ENCODE measurements at regions not wholly inside any gene's neighbourhood (a gene's known extent, or its start where the extent isn't known, plus 50 kb on each side); places are given as distances from the start of the nearest gene placed in this dataset.
"Not testable (repeated sequence)": the region's sequence is repeated elsewhere in the genome, so short reads cannot be mapped to it uniquely, and the experiment has no call there.

DNA sequence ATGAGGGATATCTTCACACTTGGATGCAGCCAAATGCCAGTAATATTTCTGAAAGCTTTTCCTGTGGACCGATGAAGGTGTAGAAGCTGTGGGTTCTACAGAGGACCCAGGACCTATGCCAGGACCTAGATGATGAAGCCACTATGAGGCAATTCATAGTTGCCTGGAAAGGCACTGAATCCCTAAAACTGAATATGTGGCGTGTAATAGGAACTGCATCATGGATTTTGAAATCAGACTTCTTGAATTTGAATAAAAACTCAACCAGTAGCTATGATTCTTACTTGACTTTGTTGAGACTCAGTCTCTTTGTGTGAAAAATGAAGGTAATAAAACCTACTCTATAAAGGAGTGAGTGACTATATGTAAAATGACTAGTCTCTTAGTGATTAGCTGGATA, 89.9 kb upstream of the SGK1 start:
- TF ChIP-seq, protein P1, sequence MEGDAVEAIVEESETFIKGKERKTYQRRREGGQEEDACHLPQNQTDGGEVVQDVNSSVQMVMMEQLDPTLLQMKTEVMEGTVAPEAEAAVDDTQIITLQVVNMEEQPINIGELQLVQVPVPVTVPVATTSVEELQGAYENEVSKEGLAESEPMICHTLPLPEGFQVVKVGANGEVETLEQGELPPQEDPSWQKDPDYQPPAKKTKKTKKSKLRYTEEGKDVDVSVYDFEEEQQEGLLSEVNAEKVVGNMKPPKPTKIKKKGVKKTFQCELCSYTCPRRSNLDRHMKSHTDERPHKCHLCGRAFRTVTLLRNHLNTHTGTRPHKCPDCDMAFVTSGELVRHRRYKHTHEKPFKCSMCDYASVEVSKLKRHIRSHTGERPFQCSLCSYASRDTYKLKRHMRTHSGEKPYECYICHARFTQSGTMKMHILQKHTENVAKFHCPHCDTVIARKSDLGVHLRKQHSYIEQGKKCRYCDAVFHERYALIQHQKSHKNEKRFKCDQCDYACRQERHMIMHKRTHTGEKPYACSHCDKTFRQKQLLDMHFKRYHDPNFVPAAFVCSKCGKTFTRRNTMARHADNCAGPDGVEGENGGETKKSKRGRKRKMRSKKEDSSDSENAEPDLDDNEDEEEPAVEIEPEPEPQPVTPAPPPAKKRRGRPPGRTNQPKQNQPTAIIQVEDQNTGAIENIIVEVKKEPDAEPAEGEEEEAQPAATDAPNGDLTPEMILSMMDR (IDR thresholded peaks at IDR 0.05): no peak
- DNase-seq (ENCODE audit: low spot score) (no peak), ATAC-seq (ENCODE audit: low FRiP score) (no peak)

DNA sequence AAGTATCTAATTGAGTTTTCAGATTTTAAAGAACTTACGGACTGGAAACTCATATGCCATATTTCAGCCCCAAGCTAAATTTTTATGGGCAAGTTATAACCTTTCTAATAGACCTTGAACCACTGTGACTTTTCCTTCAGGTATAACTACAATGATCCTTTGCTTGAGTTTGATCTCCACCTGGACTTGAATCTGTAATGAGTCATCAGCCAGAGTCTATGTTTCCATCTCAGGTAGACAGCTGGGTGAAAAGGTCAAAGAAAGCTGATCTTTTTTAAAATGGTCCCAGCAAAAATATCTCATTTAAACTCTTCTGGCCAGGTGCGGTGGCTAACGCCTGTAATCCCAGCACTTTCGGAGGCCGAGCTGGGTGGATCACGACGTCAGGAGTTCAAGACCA, 88.4 kb upstream of the SGK1 start:
- DNase-seq (ENCODE audit: low spot score): no peak
- ATAC-seq (ENCODE audit: low FRiP score): no peak
- TF ChIP-seq, protein P1 (IDR thresholded peaks at IDR 0.05): no peak

DNA sequence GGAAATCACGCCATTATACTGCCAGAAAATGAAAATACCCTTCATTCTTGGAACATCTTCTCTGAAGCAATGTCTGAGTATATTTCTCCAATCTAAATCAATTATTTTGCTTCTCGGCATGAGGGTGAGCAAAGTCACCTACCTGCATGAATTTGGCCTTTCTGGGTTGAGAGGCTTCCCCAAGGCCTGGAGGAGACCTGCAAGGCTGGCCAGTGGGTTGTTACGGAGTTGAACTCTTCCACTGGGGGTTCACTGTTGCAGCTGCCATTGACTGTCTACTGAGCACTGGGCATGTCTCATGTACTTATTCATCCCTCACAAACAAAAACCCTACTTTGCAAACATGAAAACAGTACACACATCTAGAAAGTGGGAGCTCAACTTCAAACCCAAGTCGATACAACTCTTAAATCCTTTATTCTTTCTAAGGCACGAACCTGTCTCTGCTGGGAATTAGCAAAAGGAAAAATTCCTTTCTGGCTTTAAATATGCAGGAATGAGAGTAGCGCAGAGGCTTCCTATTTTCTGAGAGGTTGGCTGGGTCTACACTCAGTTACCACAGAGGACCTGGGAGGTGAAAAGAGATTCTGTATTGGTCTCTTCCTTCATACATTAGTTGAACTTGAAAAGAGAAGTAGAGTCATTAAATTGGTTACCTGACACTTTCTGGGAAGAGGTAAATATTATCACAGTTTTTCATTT, 87.6 kb upstream of the SGK1 start:
- no peak for ATAC-seq (ENCODE audit: low FRiP score)
- TF ChIP-seq, protein P1 (IDR thresholded peaks at IDR 0.05): no peak
- no peak for DNase-seq (ENCODE audit: low spot score)

DNA sequence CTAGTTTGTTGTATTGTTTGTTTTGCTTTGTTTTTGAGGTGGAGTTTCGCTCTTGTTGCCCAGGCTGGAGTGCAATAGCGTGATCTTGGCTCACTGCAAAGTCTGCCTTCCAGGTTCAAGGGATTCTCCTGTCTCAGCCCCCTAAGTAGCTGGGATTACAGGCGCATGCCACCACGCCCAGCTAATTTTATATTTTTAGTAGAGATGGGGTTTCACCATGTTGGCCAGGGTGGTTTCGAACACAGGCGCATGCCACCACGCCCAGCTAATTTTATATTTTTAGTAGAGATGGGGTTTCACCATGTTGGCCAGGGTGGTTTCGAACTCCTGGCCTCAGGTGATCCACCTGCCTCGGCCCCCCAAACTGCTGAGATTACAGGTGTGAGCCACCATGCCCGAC, 85.4 kb upstream of the SGK1 start:
- ATAC-seq (ENCODE audit: low FRiP score); DNase-seq (ENCODE audit: low spot score): not testable (repeated sequence)

DNA sequence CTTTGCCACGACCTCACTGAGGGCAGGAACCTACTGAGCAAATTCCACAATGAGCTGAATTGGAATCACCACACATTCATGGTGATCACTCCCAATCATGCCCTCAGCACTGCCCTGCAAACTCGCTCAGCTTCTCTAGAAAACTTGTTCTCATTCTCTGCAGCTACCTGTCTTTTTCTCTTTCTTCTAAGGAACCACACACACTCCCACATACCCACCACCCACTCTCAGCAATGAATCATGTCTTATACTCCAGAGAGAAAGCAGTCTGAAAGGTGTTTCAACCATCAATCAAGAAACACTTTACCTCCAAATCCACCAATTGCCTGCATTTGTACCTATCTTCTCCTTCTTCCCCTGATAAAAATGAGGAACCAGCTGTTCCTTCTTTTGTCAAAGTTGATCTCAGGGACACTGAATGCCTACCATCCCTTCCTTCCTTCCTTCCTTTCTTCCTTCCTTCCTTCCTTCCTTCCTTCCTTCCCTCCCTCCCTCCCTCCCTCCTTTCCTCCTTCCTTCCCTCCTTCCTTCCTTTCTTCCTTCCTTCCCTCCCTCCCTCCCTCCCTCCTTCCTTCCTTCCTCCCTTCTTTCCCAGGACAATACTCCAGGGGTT, 84.6 kb upstream of the SGK1 start:
- ATAC-seq (ENCODE audit: low FRiP score) (no peak), DNase-seq (ENCODE audit: low spot score) (no peak)
- TF ChIP-seq, protein P1 (IDR thresholded peaks at IDR 0.05): no peak

DNA sequence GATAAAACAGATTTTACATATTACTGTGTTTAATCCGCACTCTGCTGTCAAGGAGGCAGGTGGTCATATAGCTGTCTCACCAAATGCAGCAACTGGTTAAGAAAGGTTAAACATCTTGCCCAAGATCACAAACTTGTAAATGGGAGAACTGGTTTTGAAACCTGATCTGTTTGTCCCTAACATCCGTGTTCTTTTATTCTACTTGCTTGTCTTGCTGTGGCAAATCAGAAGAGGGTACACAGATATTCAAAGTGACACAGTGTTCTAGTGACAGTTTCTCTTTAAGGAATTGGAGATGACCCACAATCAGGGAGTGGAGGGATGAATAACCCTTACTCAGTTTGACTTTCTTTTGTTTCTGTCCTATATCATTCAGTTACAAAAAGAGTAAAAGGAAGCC, 83.0 kb upstream of the SGK1 start:
- TF ChIP-seq, protein P1 (IDR thresholded peaks at IDR 0.05): no peak
- DNase-seq (ENCODE audit: low spot score) (no peak), ATAC-seq (ENCODE audit: low FRiP score) (no peak)

DNA sequence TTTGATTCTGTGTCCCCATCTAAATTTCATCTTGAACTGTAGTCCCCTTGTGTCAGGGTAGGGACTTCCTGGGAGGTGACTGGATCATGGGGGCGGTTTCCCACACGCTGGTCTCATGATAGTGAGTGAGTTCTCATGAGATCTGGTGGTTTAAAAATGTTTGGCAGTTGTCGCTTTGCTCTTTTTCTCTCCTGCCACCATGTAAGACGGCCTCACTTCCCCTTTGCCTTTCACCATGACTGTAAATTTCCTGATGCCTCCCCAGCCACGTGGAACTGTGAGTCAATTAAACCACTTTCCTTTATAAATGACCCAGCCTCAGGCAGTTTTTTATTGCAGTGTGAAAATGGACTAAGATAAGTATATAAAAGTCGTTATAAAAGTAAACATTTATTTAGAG, 80.5 kb upstream of the SGK1 start:
- DNase-seq (ENCODE audit: low spot score): no peak
- ATAC-seq (ENCODE audit: low FRiP score): no peak
- TF ChIP-seq, protein P1 (IDR thresholded peaks at IDR 0.05): no peak
